ENCODE measurements at regions not wholly inside any gene's neighbourhood (a gene's known extent, or its start where the extent isn't known, plus 50 kb on each side); places are given as distances from the start of the nearest gene placed in this dataset.

- H4K20me1 ChIP-seq (ENCODE audit: insufficient read depth, low read length), result no peaks in the 10 kb centered on the region
- no TSS peak for BruUV-seq (replicated peaks)
- CTCF ChIA-PET (ENCODE audit: unreplicated experiment), result no interaction called here
These were observed 194.4 kb upstream of the SLC27A6 start for GRCh38 chr5:128770907-128771306.

GRCh38 chr5:128772356-128772755 lies 192.9 kb upstream of the SLC27A6 start:
- CTCF ChIA-PET (ENCODE audit: unreplicated experiment), result no interaction called here
- POLR2A ChIA-PET, result no interaction called here

More at GRCh38 chr5:128770907-128771306, 194.4 kb upstream of the SLC27A6 start:
- no peaks in the 10 kb centered on the region for H3K36me3 ChIP-seq (ENCODE audit: insufficient read depth, low read length)
- no peak overlapping the region for H3K4me2 ChIP-seq (ENCODE audit: low read length)
- no peaks in the 10 kb centered on the region for H3K79me2 ChIP-seq (ENCODE audit: insufficient read depth, low read depth, low read length)
- POLR2A ChIA-PET, result no interaction called here
- DNase-seq (ENCODE audit: low spot score), result no peak
- H3K4me1 ChIP-seq (ENCODE audit: insufficient read depth, low read length, poor library complexity, severe bottlenecking), result no peaks in the 10 kb centered on the region
- H2AFZ ChIP-seq (ENCODE audit: low read length), result no peak overlapping the region
- H3K9me3 ChIP-seq (ENCODE audit: low read length), result no peaks in the 10 kb centered on the region
- H3K4me3 ChIP-seq (ENCODE audit: low read depth, low read length, poor library complexity, severe bottlenecking), result no peak overlapping the region
- TF ChIP-seq EZH2phosphoT487 (IDR thresholded peaks at IDR 0.05; ENCODE audit: borderline replicate concordance, low read depth, low read length) (no peak), CTCF (conservative IDR thresholded peaks at IDR 0.05; ENCODE audit: low read length) (no peak)
- intact Hi-C loops (cut with micrococcal nuclease; ENCODE audit: unreplicated experiment), result no loop called here
- no peak overlapping the region for H3K27ac ChIP-seq (ENCODE audit: low read depth, low read length, poor library complexity, severe bottlenecking)
- H3K9me2 ChIP-seq (ENCODE audit: insufficient read depth, low read length), result no peaks in the 10 kb centered on the region

GRCh38 chr5:128773378-128773777 lies 191.9 kb upstream of the SLC27A6 start:
- no peak overlapping the region for H3K4me2 ChIP-seq (ENCODE audit: low read length)
- no peak overlapping the region for H3K27ac ChIP-seq (ENCODE audit: low read depth, low read length, poor library complexity, severe bottlenecking)
- H4K20me1 ChIP-seq (ENCODE audit: insufficient read depth, low read length), result no peaks in the 10 kb centered on the region
- no peaks in the 10 kb centered on the region for H3K4me1 ChIP-seq (ENCODE audit: insufficient read depth, low read length, poor library complexity, severe bottlenecking)
- intact Hi-C loops (cut with micrococcal nuclease; ENCODE audit: unreplicated experiment), result no loop called here
- TF ChIP-seq CTCF (conservative IDR thresholded peaks at IDR 0.05; ENCODE audit: low read length) (no peak), EZH2phosphoT487 (IDR thresholded peaks at IDR 0.05; ENCODE audit: borderline replicate concordance, low read depth, low read length) (no peak)
- no peak overlapping the region for H3K4me3 ChIP-seq (ENCODE audit: low read depth, low read length, poor library complexity, severe bottlenecking)
- no TSS peak for BruUV-seq (replicated peaks)
- POLR2A ChIA-PET, result no interaction called here
- H3K79me2 ChIP-seq (ENCODE audit: insufficient read depth, low read depth, low read length), result no peaks in the 10 kb centered on the region
- H3K9me3 ChIP-seq (ENCODE audit: low read length), result no peaks in the 10 kb centered on the region
- H3K9me2 ChIP-seq (ENCODE audit: insufficient read depth, low read length), result no peaks in the 10 kb centered on the region
- CTCF ChIA-PET (ENCODE audit: unreplicated experiment), result no interaction called here
- H3K36me3 ChIP-seq (ENCODE audit: insufficient read depth, low read length), result no peaks in the 10 kb centered on the region
- H2AFZ ChIP-seq (ENCODE audit: low read length), result no peak overlapping the region
- DNase-seq (ENCODE audit: low spot score), result no peak

More at GRCh38 chr5:128772356-128772755, 192.9 kb upstream of the SLC27A6 start:
- H4K20me1 ChIP-seq (ENCODE audit: insufficient read depth, low read length), result no peaks in the 10 kb centered on the region
- H3K4me2 ChIP-seq (ENCODE audit: low read length), result no peak overlapping the region
- BruUV-seq (replicated peaks), result no TSS peak
- no peak overlapping the region for H3K4me3 ChIP-seq (ENCODE audit: low read depth, low read length, poor library complexity, severe bottlenecking)
- DNase-seq (ENCODE audit: low spot score), result no peak
- H3K27ac ChIP-seq (ENCODE audit: low read depth, low read length, poor library complexity, severe bottlenecking), result no peak overlapping the region
- no peaks in the 10 kb centered on the region for H3K79me2 ChIP-seq (ENCODE audit: insufficient read depth, low read depth, low read length)
- H3K4me1 ChIP-seq (ENCODE audit: insufficient read depth, low read length, poor library complexity, severe bottlenecking), result no peaks in the 10 kb centered on the region
- no peaks in the 10 kb centered on the region for H3K9me3 ChIP-seq (ENCODE audit: low read length)
- H3K36me3 ChIP-seq (ENCODE audit: insufficient read depth, low read length), result no peaks in the 10 kb centered on the region
- intact Hi-C loops (cut with micrococcal nuclease; ENCODE audit: unreplicated experiment), result no loop called here
- H2AFZ ChIP-seq (ENCODE audit: low read length), result no peak overlapping the region
- no peaks in the 10 kb centered on the region for H3K9me2 ChIP-seq (ENCODE audit: insufficient read depth, low read length)
- no peak for TF ChIP-seq EZH2phosphoT487 (IDR thresholded peaks at IDR 0.05; ENCODE audit: borderline replicate concordance, low read depth, low read length)
- TF ChIP-seq CTCF (conservative IDR thresholded peaks at IDR 0.05; ENCODE audit: low read length), result no peak
